Parathyroid adenoma (tissue), 2 donors: ENCODE measurements at regions not wholly inside any gene's neighbourhood (a gene's known extent, or its start where the extent isn't known, plus 50 kb on each side); places are given as distances from the start of the nearest gene placed in this dataset.

Experiments
- H2AFZ ChIP-seq: fragments of 300-600 bp; sonication (generic); one replicate; pipeline ENCODE4 v1.7.0; 2017; ENCODE audit warnings: antibody characterized with exemption, mild to moderate bottlenecking
- H3K27ac ChIP-seq: fragments of 300-600 bp; sonication (generic); one replicate; pipeline ENCODE4 v1.7.0; 2017
- H3K27me3 ChIP-seq: fragments of 300-600 bp; sonication (generic); one replicate; pipeline ENCODE4 v1.7.0; 2017; ENCODE audit warnings: low read length; ENCODE audit not compliant: control insufficient read depth, insufficient read depth
- H3K36me3 ChIP-seq: fragments of 300-600 bp; sonication (generic); one replicate; pipeline ENCODE4 v1.7.0; 2017; ENCODE audit warnings: low read length; ENCODE audit not compliant: control insufficient read depth, insufficient read depth
- H3K4me1 ChIP-seq: fragments of 300-600 bp; sonication (generic); one replicate; pipeline ENCODE4 v1.7.0; 2017; ENCODE audit warnings: control low read depth
- H3K4me2 ChIP-seq: fragments of 300-600 bp; sonication (generic); one replicate; pipeline ENCODE4 v1.7.0; 2017; ENCODE audit warnings: low read length
- H3K4me3 ChIP-seq: fragments of 300-600 bp; sonication (generic); one replicate; pipeline ENCODE4 v1.7.0; 2017; ENCODE audit warnings: low read depth, low read length
- H3K79me2 ChIP-seq: fragments of 300-600 bp; sonication (generic); one replicate; pipeline ENCODE4 v1.7.0; 2017; ENCODE audit warnings: control low read depth
- H3K9ac ChIP-seq: fragments of 300-600 bp; sonication (generic); one replicate; pipeline ENCODE4 v1.7.0; 2017; ENCODE audit warnings: mild to moderate bottlenecking
- H3K9me3 ChIP-seq: fragments of 300-600 bp; sonication (generic); one replicate; pipeline ENCODE4 v1.7.0; 2017; ENCODE audit warnings: low read length; ENCODE audit not compliant: control insufficient read depth
- CTCF ChIP-seq: fragments of 300-600 bp; sonication (generic); IDR thresholded peaks from one replicate; pipeline ENCODE4 v1.7.0; 2017; ENCODE audit warnings: antibody characterized with exemption, mild to moderate bottlenecking
- donor health status: primary hyperparathyroidism.

- no peak overlapping the region for H3K4me3 ChIP-seq
- H2AFZ ChIP-seq = no peak overlapping the region
- no peaks in the 10 kb centered on the region for H3K27me3 ChIP-seq
- H3K79me2 ChIP-seq = no peaks in the 10 kb centered on the region
- H3K9me3 ChIP-seq = no peaks in the 10 kb centered on the region
- no peak overlapping the region for H3K4me2 ChIP-seq
- H3K4me1 ChIP-seq = no peaks in the 10 kb centered on the region
- H3K36me3 ChIP-seq = no peaks in the 10 kb centered on the region
- no peak overlapping the region for H3K9ac ChIP-seq
- no peak for TF ChIP-seq CTCF
- no peak overlapping the region for H3K27ac ChIP-seq
Measured at GRCh38 chr9:86819552-86819951, 127.8 kb downstream of the GAS1 start.

- Histone ChIP-seq H2AFZ (no peak overlapping the region), H3K27me3 (no peaks in the 10 kb centered on the region), H3K4me3 (no peak overlapping the region), H3K4me2 (no peak overlapping the region), H3K9ac (no peak overlapping the region), H3K36me3 (no peaks in the 10 kb centered on the region), H3K4me1 (no peaks in the 10 kb centered on the region), H3K79me2 (no peaks in the 10 kb centered on the region), H3K27ac (no peak overlapping the region), H3K9me3 (no peaks in the 10 kb centered on the region)
- no peak for TF ChIP-seq CTCF
Measured at GRCh38 chr9:86818636-86819035, 128.7 kb downstream of the GAS1 start.

GRCh38 chr9:86816868-86817267 lies 130.4 kb downstream of the GAS1 start:
- Histone ChIP-seq H3K4me3 (no peak overlapping the region), H3K4me2 (no peak overlapping the region), H3K9me3 (no peaks in the 10 kb centered on the region), H3K27ac (no peak overlapping the region), H3K4me1 (no peaks in the 10 kb centered on the region), H3K9ac (no peak overlapping the region), H2AFZ (no peak overlapping the region), H3K36me3 (no peaks in the 10 kb centered on the region), H3K27me3 (no peaks in the 10 kb centered on the region), H3K79me2 (no peaks in the 10 kb centered on the region)
- no peak for TF ChIP-seq CTCF

- H3K4me3 ChIP-seq = no peak overlapping the region
- no peaks in the 10 kb centered on the region for H3K9me3 ChIP-seq
- H3K4me2 ChIP-seq = no peak overlapping the region
- no peak for TF ChIP-seq CTCF
- H2AFZ ChIP-seq = no peak overlapping the region
- H3K36me3 ChIP-seq = no peaks in the 10 kb centered on the region
- H3K27me3 ChIP-seq = no peaks in the 10 kb centered on the region
- H3K9ac ChIP-seq = no peak overlapping the region
- no peak overlapping the region for H3K27ac ChIP-seq
- no peaks in the 10 kb centered on the region for H3K4me1 ChIP-seq
- H3K79me2 ChIP-seq = no peaks in the 10 kb centered on the region
Measured at GRCh38 chr9:86816366-86816765, 130.9 kb downstream of the GAS1 start.

- no peaks in the 10 kb centered on the region for H3K9me3 ChIP-seq
- no peak for TF ChIP-seq CTCF
- no peak overlapping the region for H3K27ac ChIP-seq
Measured at GRCh38 chr9:86812616-86813015, 134.7 kb downstream of the GAS1 start.

More at GRCh38 chr9:86812616-86813015, 134.7 kb downstream of the GAS1 start:
- H2AFZ ChIP-seq = no peak overlapping the region
- H3K79me2 ChIP-seq = no peaks in the 10 kb centered on the region
- H3K27me3 ChIP-seq = no peaks in the 10 kb centered on the region
- no peak overlapping the region for H3K4me2 ChIP-seq
- no peaks in the 10 kb centered on the region for H3K4me1 ChIP-seq
- no peak overlapping the region for H3K4me3 ChIP-seq
- no peaks in the 10 kb centered on the region for H3K36me3 ChIP-seq
- H3K9ac ChIP-seq = no peak overlapping the region
